CD4-positive, CD25-positive, alpha-beta regulatory T cell (primary cell): ENCODE measurements at regions not wholly inside any gene's neighbourhood (a gene's known extent, or its start where the extent isn't known, plus 50 kb on each side); places are given as distances from the start of the nearest gene placed in this dataset.

ENCODE experiments used
- ATAC-seq, 2 donors: fragments of 150-1000 bp; cut with Tn5 transposase; one replicate each; pipeline ENCODE4 v1.10.0; 2021; ENCODE audit warnings: low read depth in 2 of 2, moderate number of reproducible peaks in 2 of 2, moderate library complexity in 1 of 2
- DNase-seq, 3 donors: peaks; one replicate each; pipeline versions ENCODE4 v3.0.0 to v3.0.0-alpha.2; 2012 to 2022; ENCODE audit warnings: mixed read lengths in 1 of 3
- H3K27ac ChIP-seq: one replicate; pipeline ENCODE4 v1.7.0; 2013; ENCODE audit warnings: mild to moderate bottlenecking, low read length; ENCODE audit not compliant: insufficient read depth, poor library complexity, severe bottlenecking
- H3K27me3 ChIP-seq: one replicate; pipeline ENCODE4 v1.7.0; 2013; ENCODE audit warnings: low read length; ENCODE audit not compliant: control insufficient read depth, insufficient read depth
- H3K36me3 ChIP-seq: one replicate; pipeline ENCODE4 v1.7.0; 2013; ENCODE audit warnings: mild to moderate bottlenecking, low read length, moderate library complexity; ENCODE audit not compliant: control insufficient read depth, insufficient read depth
- H3K4me1 ChIP-seq: 2 replicates; pipeline ENCODE4 v1.7.0; 2013; ENCODE audit warnings: mild to moderate bottlenecking, low read length; ENCODE audit not compliant: insufficient read depth, control insufficient read depth, poor library complexity, severe bottlenecking
- H3K4me3 ChIP-seq: one replicate; pipeline ENCODE4 v1.7.0; 2013; ENCODE audit warnings: low read depth, mild to moderate bottlenecking, low read length, moderate library complexity
- H3K9me3 ChIP-seq, 2 experiments: 1 replicate in 1 of 2; 2 replicates in 1 of 2; pipeline ENCODE4 v1.7.0; 2013; ENCODE audit warnings: low read length in 2 of 2, mild to moderate bottlenecking in 1 of 2, moderate library complexity in 1 of 2; ENCODE audit not compliant: control insufficient read depth in 2 of 2
- H3K27ac Mint-ChIP-seq, 3 donors: one replicate each; pipeline ENCODE4 v1.8.0; 2020 to 2022; ENCODE audit warnings: mild to moderate bottlenecking in 3 of 3, mixed read lengths in 3 of 3, moderate library complexity in 2 of 3
- H3K27me3 Mint-ChIP-seq: one replicate; pipeline ENCODE4 v1.8.0; 2022; ENCODE audit warnings: mild to moderate bottlenecking, mixed read lengths
- H3K36me3 Mint-ChIP-seq: one replicate; pipeline ENCODE4 v1.8.0; 2020; ENCODE audit warnings: mixed read lengths
- H3K4me1 Mint-ChIP-seq, 4 donors: one replicate each; pipeline ENCODE4 v1.8.0; 2020 to 2022; ENCODE audit warnings: mixed read lengths in 4 of 4, mild to moderate bottlenecking in 1 of 4
- H3K4me3 Mint-ChIP-seq, 4 donors: one replicate each; pipeline ENCODE4 v1.8.0; 2020 to 2022; ENCODE audit warnings: mild to moderate bottlenecking in 4 of 4, mixed read lengths in 4 of 4, moderate library complexity in 3 of 4
- H3K9me3 Mint-ChIP-seq, 7 donors: one replicate each; pipeline ENCODE4 v1.8.0; 2020 to 2022; ENCODE audit warnings: mixed read lengths in 7 of 7, mild to moderate bottlenecking in 3 of 7, moderate library complexity in 2 of 7

DNA sequence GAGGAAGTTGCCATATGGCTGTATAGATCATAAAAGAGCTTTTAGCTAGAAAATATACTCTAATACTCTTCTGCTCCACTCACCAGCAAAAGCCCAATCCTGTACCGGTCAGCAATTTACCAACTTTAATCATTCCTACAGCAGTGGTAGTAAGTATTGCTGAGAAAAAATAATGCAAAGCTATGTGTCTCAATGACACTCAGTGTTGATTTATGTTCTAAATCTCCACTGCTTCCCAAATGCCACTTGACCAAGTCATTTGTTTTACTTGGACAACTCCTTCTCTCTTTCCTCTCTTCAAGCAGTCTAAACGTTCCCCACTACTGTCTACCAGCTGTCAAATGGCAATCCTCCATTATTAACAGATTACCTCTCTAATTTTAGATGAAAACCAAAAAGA lies 201.8 kb upstream of the GK2 start:
- ATAC-seq, result no peak
- no peak for DNase-seq
- no peak overlapping the region for H3K4me3 Mint-ChIP-seq
- Histone ChIP-seq H3K27ac (no peak overlapping the region), H3K27me3 (no peaks in the 10 kb centered on the region), H3K9me3 (no peaks in the 10 kb centered on the region), H3K36me3 (no peaks in the 10 kb centered on the region), H3K4me3 (no peak overlapping the region), H3K4me1 (no peaks in the 10 kb centered on the region)
- H3K27ac Mint-ChIP-seq, result no peak overlapping the region
- H3K36me3 Mint-ChIP-seq, result no peaks in the 10 kb centered on the region
- H3K9me3 Mint-ChIP-seq, result peaks cover 0 to 8% (median 0%) of the 10 kb centered on the region in 7 donors
- H3K27me3 Mint-ChIP-seq, result peaks cover 10% of the 10 kb centered on the region
- H3K4me1 Mint-ChIP-seq, result peaks cover 0 to 12% (median 7%) of the 10 kb centered on the region in 4 donors

DNA sequence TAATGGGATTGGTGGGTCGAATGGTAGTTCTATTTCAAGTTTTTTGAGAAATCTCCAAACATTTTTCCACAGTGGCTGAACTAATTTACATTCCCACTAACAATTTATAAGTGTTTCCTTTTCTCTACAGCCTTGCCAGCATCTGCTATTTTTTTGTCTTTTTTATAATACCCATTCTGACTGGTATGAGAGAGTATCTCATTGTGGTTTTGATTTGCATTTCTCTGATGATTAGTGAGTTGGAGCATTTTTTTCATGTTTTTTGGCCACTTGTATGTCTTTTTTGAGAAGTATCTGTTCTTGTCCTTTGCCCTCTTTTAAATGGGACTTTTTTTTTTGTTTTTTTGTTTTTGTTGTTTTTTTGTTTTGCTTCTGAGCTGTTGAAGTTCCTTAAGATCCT lies 200.0 kb upstream of the GK2 start:
- ATAC-seq (no peak), DNase-seq (no peak)
- Histone ChIP-seq H3K4me1 (peaks cover 3% of the 10 kb centered on the region), H3K27ac (no peak overlapping the region), H3K36me3 (no peaks in the 10 kb centered on the region), H3K27me3 (no peaks in the 10 kb centered on the region), H3K4me3 (no peak overlapping the region), H3K9me3 (no peaks in the 10 kb centered on the region)
- no peak overlapping the region for H3K4me3 Mint-ChIP-seq
- peaks cover 5 to 28% (median 13%) of the 10 kb centered on the region in 4 donors for H3K4me1 Mint-ChIP-seq
- H3K27ac Mint-ChIP-seq, result no peak overlapping the region
- H3K9me3 Mint-ChIP-seq, result peaks cover 0 to 8% (median 2%) of the 10 kb centered on the region in 7 donors
- no peaks in the 10 kb centered on the region for H3K36me3 Mint-ChIP-seq
- H3K27me3 Mint-ChIP-seq, result peaks cover 9% of the 10 kb centered on the region

DNA sequence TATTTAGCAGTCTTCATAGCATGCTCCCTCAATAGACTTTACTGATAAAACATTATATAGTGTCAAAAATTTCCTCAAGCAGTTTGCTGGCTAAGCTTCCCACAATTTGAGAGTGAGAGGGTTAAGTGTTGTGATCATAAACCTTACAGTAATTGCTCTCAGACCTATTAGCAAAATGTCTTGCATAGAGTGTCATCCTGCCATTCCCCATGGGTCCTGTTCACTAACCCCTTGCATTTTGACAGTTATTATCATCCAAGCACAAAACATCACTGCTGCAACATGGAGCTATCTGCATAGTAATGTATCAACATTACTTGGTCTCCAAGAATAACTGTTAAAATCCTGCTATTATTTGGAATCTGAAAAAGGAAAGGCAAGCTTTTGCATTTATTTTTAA lies 196.1 kb upstream of the GK2 start:
- peak overlapping the region; percentile 69 for H3K27ac ChIP-seq
- peak in 1 of 2 donors; percentile 15 for ATAC-seq
- Mint-ChIP-seq H3K27me3 (no peaks in the 10 kb centered on the region), H3K36me3 (peaks cover 4% of the 10 kb centered on the region), H3K4me3 (peak overlapping the region in 3 of 4 donors; percentile 17 to 61 (median 36)), H3K4me1 (peaks cover 5 to 59% (median 17%) of the 10 kb centered on the region in 4 donors), H3K9me3 (peaks cover 0 to 19% (median 6%) of the 10 kb centered on the region in 7 donors), H3K27ac (peak overlapping the region; percentile 85 to 96 (median 91))
- H3K4me3 ChIP-seq, result peak overlapping the region; percentile 63
- H3K27me3 ChIP-seq, result no peaks in the 10 kb centered on the region
- H3K9me3 ChIP-seq, result no peaks in the 10 kb centered on the region
- H3K4me1 ChIP-seq, result peaks cover 3% of the 10 kb centered on the region
- no peak for DNase-seq
- H3K36me3 ChIP-seq, result no peaks in the 10 kb centered on the region

- H3K9me3 Mint-ChIP-seq, result peaks cover 0 to 19% (median 6%) of the 10 kb centered on the region in 7 donors
- no peaks in the 10 kb centered on the region for H3K27me3 Mint-ChIP-seq
- Histone ChIP-seq H3K27me3 (no peaks in the 10 kb centered on the region), H3K36me3 (no peaks in the 10 kb centered on the region), H3K4me3 (peak overlapping the region; percentile 63), H3K27ac (peak overlapping the region; percentile 69), H3K4me1 (peaks cover 3% of the 10 kb centered on the region), H3K9me3 (no peaks in the 10 kb centered on the region)
- DNase-seq (peak in 2 of 3 donors; percentile 59 to 79), ATAC-seq (peak; percentile 75 to 80)
- H3K27ac Mint-ChIP-seq, result peak overlapping the region; percentile 85 to 96 (median 91)
- H3K4me1 Mint-ChIP-seq, result peaks cover 5 to 62% (median 17%) of the 10 kb centered on the region in 4 donors
- H3K4me3 Mint-ChIP-seq, result peak overlapping the region in 3 of 4 donors; percentile 17 to 61 (median 36)
- peaks cover 4% of the 10 kb centered on the region for H3K36me3 Mint-ChIP-seq
Measured at GRCh38 chr4:79603681-79604080, 195.7 kb upstream of the GK2 start.

GRCh38 chr4:79599691-79600090 lies 191.7 kb upstream of the GK2 start:
- Histone ChIP-seq H3K4me1 (peaks cover 3% of the 10 kb centered on the region), H3K27me3 (no peaks in the 10 kb centered on the region), H3K4me3 (no peak overlapping the region), H3K9me3 (no peaks in the 10 kb centered on the region), H3K36me3 (no peaks in the 10 kb centered on the region), H3K27ac (no peak overlapping the region)
- ATAC-seq (no peak), DNase-seq (no peak)
- H3K27me3 Mint-ChIP-seq, result peaks cover 4% of the 10 kb centered on the region
- H3K27ac Mint-ChIP-seq, result peak overlapping the region in 2 of 3 donors; percentile 75 to 82
- H3K4me1 Mint-ChIP-seq, result peaks cover 5 to 65% (median 19%) of the 10 kb centered on the region in 4 donors
- peak overlapping the region in 2 of 4 donors; percentile 15 to 42 for H3K4me3 Mint-ChIP-seq
- H3K36me3 Mint-ChIP-seq, result peaks cover 4% of the 10 kb centered on the region
- peaks cover 0 to 19% (median 6%) of the 10 kb centered on the region in 7 donors for H3K9me3 Mint-ChIP-seq

DNA sequence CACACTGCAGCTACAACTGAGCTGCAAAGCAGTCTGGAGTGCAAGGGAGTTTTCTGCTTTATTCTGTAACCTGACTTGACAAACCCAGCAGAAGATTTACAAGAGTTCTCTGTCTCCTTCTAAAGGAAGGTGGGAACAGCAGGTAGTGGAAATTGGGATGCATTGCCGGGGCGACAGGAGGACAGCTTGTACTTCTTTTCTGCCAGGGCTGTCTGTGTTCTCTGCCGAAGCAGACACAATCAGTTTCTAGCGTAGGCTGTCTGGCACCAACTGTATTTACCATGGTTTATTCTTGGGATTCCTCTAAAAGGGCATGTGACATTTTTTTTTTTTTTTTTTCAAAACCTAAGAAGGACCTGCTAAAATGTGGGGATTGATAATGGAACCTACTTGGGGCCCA lies 190.8 kb upstream of the GK2 start:
- H3K4me1 ChIP-seq, result peaks cover 3% of the 10 kb centered on the region
- no peaks in the 10 kb centered on the region for H3K9me3 ChIP-seq
- no peaks in the 10 kb centered on the region for H3K36me3 ChIP-seq
- H3K27ac Mint-ChIP-seq, result peak overlapping the region in 1 of 3 donors; percentile 28
- no peaks in the 10 kb centered on the region for H3K27me3 ChIP-seq
- peaks cover 4% of the 10 kb centered on the region for H3K36me3 Mint-ChIP-seq
- ATAC-seq, result no peak
- no peak overlapping the region for H3K27ac ChIP-seq
- H3K9me3 Mint-ChIP-seq, result peaks cover 0 to 19% (median 6%) of the 10 kb centered on the region in 7 donors
- H3K4me1 Mint-ChIP-seq, result peaks cover 5 to 56% (median 19%) of the 10 kb centered on the region in 4 donors
- H3K4me3 ChIP-seq, result no peak overlapping the region
- H3K27me3 Mint-ChIP-seq, result peaks cover 4% of the 10 kb centered on the region
- no peak for DNase-seq
- no peak overlapping the region for H3K4me3 Mint-ChIP-seq

GRCh38 chr4:79598214-79598613 lies 190.2 kb upstream of the GK2 start:
- ATAC-seq (no peak), DNase-seq (no peak)
- no peaks in the 10 kb centered on the region for H3K36me3 ChIP-seq
- H3K36me3 Mint-ChIP-seq, result peaks cover 4% of the 10 kb centered on the region
- H3K9me3 ChIP-seq, result no peaks in the 10 kb centered on the region
- H3K27me3 Mint-ChIP-seq, result peaks cover 4% of the 10 kb centered on the region
- peaks cover 0 to 19% (median 5%) of the 10 kb centered on the region in 7 donors for H3K9me3 Mint-ChIP-seq
- no peak overlapping the region for H3K4me3 ChIP-seq
- no peak overlapping the region for H3K27ac ChIP-seq
- H3K4me3 Mint-ChIP-seq, result no peak overlapping the region
- no peaks in the 10 kb centered on the region for H3K4me1 ChIP-seq
- H3K27me3 ChIP-seq, result no peaks in the 10 kb centered on the region
- H3K27ac Mint-ChIP-seq, result peak overlapping the region in 2 of 3 donors; percentile 22 to 82
- H3K4me1 Mint-ChIP-seq, result peaks cover under 1 to 50% (median 13%) of the 10 kb centered on the region in 4 donors

DNA sequence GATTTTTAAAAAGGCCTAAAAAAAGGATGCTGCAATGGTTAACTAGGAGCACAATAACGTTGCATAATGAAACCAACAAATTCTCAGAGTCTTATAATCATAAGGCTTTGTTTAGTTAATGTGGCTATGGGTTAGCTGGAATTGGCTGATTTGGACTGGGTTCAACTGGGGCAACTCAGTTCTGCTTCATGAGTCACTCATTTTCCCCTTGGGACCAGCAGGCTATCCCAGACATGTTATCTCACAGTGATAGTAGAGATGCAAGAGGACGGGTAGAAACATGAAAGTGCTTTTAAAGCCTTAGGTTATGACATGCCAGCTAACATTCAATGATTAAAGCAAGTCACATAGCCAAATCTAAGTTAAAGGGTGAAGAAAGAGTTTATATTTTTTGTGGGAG lies 189.2 kb upstream of the GK2 start:
- ATAC-seq (no peak), DNase-seq (no peak)
- Histone ChIP-seq H3K4me1 (no peaks in the 10 kb centered on the region), H3K4me3 (no peak overlapping the region), H3K27ac (no peak overlapping the region), H3K36me3 (no peaks in the 10 kb centered on the region), H3K27me3 (no peaks in the 10 kb centered on the region), H3K9me3 (no peaks in the 10 kb centered on the region)
- no peak overlapping the region for H3K27ac Mint-ChIP-seq
- H3K36me3 Mint-ChIP-seq, result peaks cover 4% of the 10 kb centered on the region
- H3K4me3 Mint-ChIP-seq, result peak overlapping the region in 1 of 4 donors; percentile 17
- H3K27me3 Mint-ChIP-seq, result peaks cover 4% of the 10 kb centered on the region
- H3K4me1 Mint-ChIP-seq, result peaks cover 0 to 47% (median 13%) of the 10 kb centered on the region in 4 donors
- H3K9me3 Mint-ChIP-seq, result peaks cover 0 to 17% (median 5%) of the 10 kb centered on the region in 7 donors
